Right lobe of liver (tissue), 6 donors: ENCODE measurements at regions not wholly inside any gene's neighbourhood (a gene's known extent, or its start where the extent isn't known, plus 50 kb on each side); places are given as distances from the start of the nearest gene placed in this dataset.

Experiments
- ATAC-seq, 4 donors: fragments of 200-7000 bp; cut with Tn5 transposase; one replicate each; pipeline ENCODE4 v1.9.1; 2020; ENCODE audit warnings: mild to moderate bottlenecking in 4 of 4, moderate library complexity in 4 of 4
- DNase-seq, 3 donors: peaks; one replicate each; pipeline ENCODE4 v3.0.0-alpha.2; 2020
- H3K27ac ChIP-seq, 3 donors: fragments of 200-600 bp; one replicate each; pipeline ENCODE4 v1.8.0; 2022
- H3K27me3 ChIP-seq, 2 donors: fragments of 200-600 bp; one replicate each; pipeline ENCODE4 v1.8.0; 2022
- H3K36me3 ChIP-seq, 4 donors: fragments of 200-600 bp; sonication (generic) in 1 of 4; one replicate each; pipeline versions ENCODE4 v1.5.1 to v1.8.0; 2017 to 2022; ENCODE audit warnings: control low read depth in 1 of 4
- H3K4me1 ChIP-seq, 4 donors: fragments of 200-600 bp; sonication (generic) in 1 of 4; one replicate each; pipeline versions ENCODE4 v1.5.1 to v1.8.0; 2017 to 2022; ENCODE audit warnings: control low read depth in 1 of 4
- H3K4me3 ChIP-seq, 3 donors: fragments of 200-600 bp; one replicate each; pipeline ENCODE4 v1.8.0; 2022
- H3K9me3 ChIP-seq, 4 donors: fragments of 200-600 bp; sonication (generic) in 1 of 4; one replicate each; pipeline versions ENCODE4 v1.5.1 to v1.8.0; 2017 to 2022; ENCODE audit warnings: control low read depth in 1 of 4
- CTCF ChIP-seq, 4 donors: fragments of 200-600 bp in 3 of 4; fragments of 450-650 bp in 1 of 4; IDR thresholded peaks; one replicate each; pipeline versions ENCODE4 v1.5.1 to v1.8.0; 2016 to 2022; ENCODE audit warnings: antibody characterized with exemption in 4 of 4, mild to moderate bottlenecking in 2 of 4
- POLR2A ChIP-seq: fragments of 450-650 bp; IDR thresholded peaks from one replicate; pipeline ENCODE4 v1.6.1; 2017; ENCODE audit warnings: antibody characterized with exemption, mild to moderate bottlenecking
- WGBS: methylation state at CpG from one replicate; pipeline ENCODE4 v1.1.6; 2018; ENCODE audit warnings: low coverage, low lambda C conversion rate; ENCODE audit not compliant: insufficient coverage; ENCODE audit errors: missing lambda C conversion rate; 5-methylcytosine and 5-hydroxymethylcytosine counted together
- intact Hi-C, 2 donors: fragments of 100-400 bp; cut with DNase I; formaldehyde crosslinking; loops; one replicate each; pipeline versions ENCODE4 v1.11.2 to v1.14.1; 2022
- donor health status: DM: no; HTN: yes; CAD: no.
- donor health status: DM: no; HTN: no; CAD: no.
- donor health status: DM: no; HTN: no; CAD: no.
- donor health status: DM: no; HTN: yes; CAD: no.
- donor health status: DM: no; HTN: yes; CAD: no.

GRCh38 chr3:144665567-144666053 is 694.0 kb downstream of the DIPK2A start:
- no peaks in the 10 kb centered on the region for H3K9me3 ChIP-seq
- ATAC-seq (no peak), DNase-seq (no peak)
- H3K27me3 ChIP-seq = no peaks in the 10 kb centered on the region
- WGBS = 53% methylated on average over 1 of the region's 1 CpG
- no peaks in the 10 kb centered on the region for H3K4me1 ChIP-seq
- TF ChIP-seq POLR2A (no peak), CTCF (IDR thresholded peaks at IDR 0.05) (no peak)
- no peak overlapping the region for H3K27ac ChIP-seq
- H3K36me3 ChIP-seq = no peaks in the 10 kb centered on the region
- intact Hi-C loops = no loop called here
- no peak overlapping the region for H3K4me3 ChIP-seq

- Histone ChIP-seq H3K4me1 (no peaks in the 10 kb centered on the region), H3K27ac (no peak overlapping the region), H3K36me3 (no peaks in the 10 kb centered on the region), H3K4me3 (no peak overlapping the region), H3K27me3 (no peaks in the 10 kb centered on the region), H3K9me3 (no peaks in the 10 kb centered on the region)
- intact Hi-C loops = no loop called here
- ATAC-seq (no peak), DNase-seq (no peak)
- 81% methylated on average over 1 of the region's 3 CpGs for WGBS
- no peak for TF ChIP-seq CTCF (IDR thresholded peaks at IDR 0.05)
- TF ChIP-seq POLR2A = no peak
These were observed 698.9 kb downstream of the DIPK2A start for GRCh38 chr3:144670571-144670970.

GRCh38 chr3:144677103-144677502 is 705.5 kb downstream of the DIPK2A start:
- TF ChIP-seq CTCF (IDR thresholded peaks at IDR 0.05) (no peak), POLR2A (no peak)
- no peaks in the 10 kb centered on the region for H3K4me1 ChIP-seq
- DNase-seq = no peak
- no peak overlapping the region for H3K27ac ChIP-seq
- no peaks in the 10 kb centered on the region for H3K36me3 ChIP-seq
- H3K9me3 ChIP-seq = no peaks in the 10 kb centered on the region
- H3K4me3 ChIP-seq = no peak overlapping the region
- no peak for ATAC-seq
- intact Hi-C loops = no loop called here
- WGBS = 62% methylated on average over 1 of the region's 1 CpG
- H3K27me3 ChIP-seq = no peaks in the 10 kb centered on the region

- no peak for TF ChIP-seq CTCF (IDR thresholded peaks at IDR 0.05)
- 84% methylated on average over 1 of the region's 1 CpG for WGBS
- intact Hi-C loops = no loop called here
- no peak overlapping the region for H3K27ac ChIP-seq
- no peaks in the 10 kb centered on the region for H3K36me3 ChIP-seq
- H3K4me3 ChIP-seq = no peak overlapping the region
- no peaks in the 10 kb centered on the region for H3K4me1 ChIP-seq
- DNase-seq (no peak), ATAC-seq (no peak)
- no peaks in the 10 kb centered on the region for H3K27me3 ChIP-seq
- H3K9me3 ChIP-seq = no peaks in the 10 kb centered on the region
These were observed 711.4 kb downstream of the DIPK2A start for GRCh38 chr3:144683065-144683464.

GRCh38 chr3:144687862-144688261 is 716.2 kb downstream of the DIPK2A start:
- ATAC-seq = no peak
- intact Hi-C loops = no loop called here
- no peak overlapping the region for H3K4me3 ChIP-seq
- 58% methylated on average over 4 of the region's 4 CpGs for WGBS
- H3K9me3 ChIP-seq = no peaks in the 10 kb centered on the region
- no peaks in the 10 kb centered on the region for H3K4me1 ChIP-seq
- no peak overlapping the region for H3K27ac ChIP-seq
- no peak for TF ChIP-seq CTCF (IDR thresholded peaks at IDR 0.05)
- TF ChIP-seq POLR2A = no peak
- DNase-seq = no peak
- no peaks in the 10 kb centered on the region for H3K36me3 ChIP-seq
- H3K27me3 ChIP-seq = no peaks in the 10 kb centered on the region
